ENCODE measurements at regions not wholly inside any gene's neighbourhood (a gene's known extent, or its start where the extent isn't known, plus 50 kb on each side); places are given as distances from the start of the nearest gene placed in this dataset.
"Not testable (repeated sequence)": the region's sequence is repeated elsewhere in the genome, so short reads cannot be mapped to it uniquely, and the experiment has no call there.

- FAIRE-seq: no peak
Measured at GRCh38 chr11:121936781-121937447, 179.1 kb downstream of the BLID start.

- no peak for FAIRE-seq
Measured at GRCh38 chr11:121936370-121936769, 179.6 kb downstream of the BLID start.

GRCh38 chr11:121933694-121934093, 182.3 kb downstream of the BLID start:
- no peak for FAIRE-seq

GRCh38 chr11:121933294-121933693, 182.7 kb downstream of the BLID start:
- no peak for FAIRE-seq

- FAIRE-seq: no peak
Measured at GRCh38 chr11:121932646-121933185, 183.3 kb downstream of the BLID start.

GRCh38 chr11:121931748-121932352, 184.2 kb downstream of the BLID start:
- FAIRE-seq: no peak

- no peak for FAIRE-seq
Measured at GRCh38 chr11:121931121-121931520, 184.9 kb downstream of the BLID start.

- no peak for FAIRE-seq
Measured at GRCh38 chr11:121930004-121930965, 185.7 kb downstream of the BLID start.

- no peak for FAIRE-seq
Measured at GRCh38 chr11:121929581-121929980, 186.4 kb downstream of the BLID start.

GRCh38 chr11:121928597-121929580, 187.1 kb downstream of the BLID start:
- FAIRE-seq: no peak

- no peak for FAIRE-seq
Measured at GRCh38 chr11:121927789-121928188, 188.2 kb downstream of the BLID start.

GRCh38 chr11:121927097-121927785, 188.8 kb downstream of the BLID start:
- FAIRE-seq: no peak

GRCh38 chr11:121924191-121924590, 191.8 kb downstream of the BLID start:
- FAIRE-seq: no peak

- FAIRE-seq: no peak
Measured at GRCh38 chr11:121917482-121917881, 198.5 kb downstream of the BLID start.

- no peak for FAIRE-seq
Measured at GRCh38 chr11:121914508-121915059, 201.4 kb downstream of the BLID start.

GRCh38 chr11:121909596-121909995, 206.4 kb downstream of the BLID start:
- FAIRE-seq: no peak

- FAIRE-seq: no peak
Measured at GRCh38 chr11:121907379-121907778, 208.6 kb downstream of the BLID start.

GRCh38 chr11:121904148-121904547, 211.9 kb downstream of the BLID start:
- FAIRE-seq: no peak

GRCh38 chr11:121901886-121902285, 214.1 kb downstream of the BLID start:
- no peak for FAIRE-seq

- FAIRE-seq: not testable (repeated sequence)
Measured at GRCh38 chr11:121901417-121901816, 214.6 kb downstream of the BLID start.

GRCh38 chr11:121899520-121899919, 216.5 kb downstream of the BLID start:
- FAIRE-seq: no peak
